ENCODE measurements at regions not wholly inside any gene's neighbourhood (a gene's known extent, or its start where the extent isn't known, plus 50 kb on each side); places are given as distances from the start of the nearest gene placed in this dataset.

GRCh38 chr2:2410987-2411386, 79.9 kb upstream of the MYT1L start:
- TF ChIP-seq, protein P1, sequence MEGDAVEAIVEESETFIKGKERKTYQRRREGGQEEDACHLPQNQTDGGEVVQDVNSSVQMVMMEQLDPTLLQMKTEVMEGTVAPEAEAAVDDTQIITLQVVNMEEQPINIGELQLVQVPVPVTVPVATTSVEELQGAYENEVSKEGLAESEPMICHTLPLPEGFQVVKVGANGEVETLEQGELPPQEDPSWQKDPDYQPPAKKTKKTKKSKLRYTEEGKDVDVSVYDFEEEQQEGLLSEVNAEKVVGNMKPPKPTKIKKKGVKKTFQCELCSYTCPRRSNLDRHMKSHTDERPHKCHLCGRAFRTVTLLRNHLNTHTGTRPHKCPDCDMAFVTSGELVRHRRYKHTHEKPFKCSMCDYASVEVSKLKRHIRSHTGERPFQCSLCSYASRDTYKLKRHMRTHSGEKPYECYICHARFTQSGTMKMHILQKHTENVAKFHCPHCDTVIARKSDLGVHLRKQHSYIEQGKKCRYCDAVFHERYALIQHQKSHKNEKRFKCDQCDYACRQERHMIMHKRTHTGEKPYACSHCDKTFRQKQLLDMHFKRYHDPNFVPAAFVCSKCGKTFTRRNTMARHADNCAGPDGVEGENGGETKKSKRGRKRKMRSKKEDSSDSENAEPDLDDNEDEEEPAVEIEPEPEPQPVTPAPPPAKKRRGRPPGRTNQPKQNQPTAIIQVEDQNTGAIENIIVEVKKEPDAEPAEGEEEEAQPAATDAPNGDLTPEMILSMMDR (IDR thresholded peaks at IDR 0.05), result no peak
- TF ChIP-seq POLR2A (IDR thresholded peaks at IDR 0.05), result no peak
